ENCODE measurements at regions not wholly inside any gene's neighbourhood (a gene's known extent, or its start where the extent isn't known, plus 50 kb on each side); places are given as distances from the start of the nearest gene placed in this dataset.
"Not testable (repeated sequence)": the region's sequence is repeated elsewhere in the genome, so short reads cannot be mapped to it uniquely, and the experiment has no call there.

- Histone ChIP-seq H3K9me3 (peaks cover 0 to 12% of the 10 kb centered on the region in 2 donors), H3K36me3 (no peaks in the 10 kb centered on the region), H3K27ac (no peak overlapping the region), H3K4me1 (no peaks in the 10 kb centered on the region), H3K4me3 (no peak overlapping the region), H3K27me3 (no peaks in the 10 kb centered on the region)
- DNase-seq (ENCODE audit: low spot score), result no peak
- no peak for TF ChIP-seq CTCF (IDR thresholded peaks at IDR 0.05)
Observed at GRCh38 chr14:34147461-34147860, 196.6 kb upstream of the EGLN3 start.

GRCh38 chr14:34140127-34140526 lies 189.3 kb upstream of the EGLN3 start:
- DNase-seq (ENCODE audit: low spot score); H3K4me3 ChIP-seq: not testable (repeated sequence)

GRCh38 chr14:34139160-34140121 lies 188.6 kb upstream of the EGLN3 start:
- H3K4me1 ChIP-seq, H3K4me3 ChIP-seq, H3K27ac ChIP-seq, H3K36me3 ChIP-seq, H3K27me3 ChIP-seq: not testable (repeated sequence)
- DNase-seq (ENCODE audit: low spot score), result peak; percentile 71
- peaks cover 0 to 18% of the 10 kb centered on the region in 2 donors for H3K9me3 ChIP-seq

More at GRCh38 chr14:34140127-34140526, 189.3 kb upstream of the EGLN3 start:
- not testable (repeated sequence) for H3K27ac ChIP-seq, H3K27me3 ChIP-seq, H3K36me3 ChIP-seq, H3K4me1 ChIP-seq
- peaks cover 0 to 23% of the 10 kb centered on the region in 2 donors for H3K9me3 ChIP-seq

- TF ChIP-seq CTCF (IDR thresholded peaks at IDR 0.05), result no peak
- no peak overlapping the region for H3K4me3 ChIP-seq
- H3K4me1 ChIP-seq, result peaks cover 0 to 10% of the 10 kb centered on the region in 2 donors
- no peaks in the 10 kb centered on the region for H3K27me3 ChIP-seq
- DNase-seq (ENCODE audit: low spot score), result no peak
- H3K36me3 ChIP-seq, result no peaks in the 10 kb centered on the region
- H3K9me3 ChIP-seq, result peaks cover 0 to 14% of the 10 kb centered on the region in 2 donors
- no peak overlapping the region for H3K27ac ChIP-seq
Observed at GRCh38 chr14:34138175-34138574, 187.3 kb upstream of the EGLN3 start.

- Histone ChIP-seq H3K27ac (peak overlapping the region in 1 of 2 donors; percentile 19), H3K27me3 (no peaks in the 10 kb centered on the region), H3K4me3 (no peak overlapping the region), H3K36me3 (no peaks in the 10 kb centered on the region), H3K9me3 (peaks cover 0 to 8% of the 10 kb centered on the region in 2 donors), H3K4me1 (peaks cover 0 to 10% of the 10 kb centered on the region in 2 donors)
- DNase-seq (ENCODE audit: low spot score), result no peak
- no peak for TF ChIP-seq CTCF (IDR thresholded peaks at IDR 0.05)
Observed at GRCh38 chr14:34137001-34137745, 186.3 kb upstream of the EGLN3 start.

- Histone ChIP-seq H3K9me3 (no peaks in the 10 kb centered on the region), H3K4me3 (no peak overlapping the region), H3K27me3 (no peaks in the 10 kb centered on the region), H3K4me1 (peaks cover 0 to 19% of the 10 kb centered on the region in 2 donors), H3K36me3 (no peaks in the 10 kb centered on the region), H3K27ac (no peak overlapping the region)
- no peak for DNase-seq (ENCODE audit: low spot score)
- no peak for TF ChIP-seq CTCF (IDR thresholded peaks at IDR 0.05)
Observed at GRCh38 chr14:34135492-34135891, 184.6 kb upstream of the EGLN3 start.
